ENCODE measurements at regions not wholly inside any gene's neighbourhood (a gene's known extent, or its start where the extent isn't known, plus 50 kb on each side); places are given as distances from the start of the nearest gene placed in this dataset.

DNA sequence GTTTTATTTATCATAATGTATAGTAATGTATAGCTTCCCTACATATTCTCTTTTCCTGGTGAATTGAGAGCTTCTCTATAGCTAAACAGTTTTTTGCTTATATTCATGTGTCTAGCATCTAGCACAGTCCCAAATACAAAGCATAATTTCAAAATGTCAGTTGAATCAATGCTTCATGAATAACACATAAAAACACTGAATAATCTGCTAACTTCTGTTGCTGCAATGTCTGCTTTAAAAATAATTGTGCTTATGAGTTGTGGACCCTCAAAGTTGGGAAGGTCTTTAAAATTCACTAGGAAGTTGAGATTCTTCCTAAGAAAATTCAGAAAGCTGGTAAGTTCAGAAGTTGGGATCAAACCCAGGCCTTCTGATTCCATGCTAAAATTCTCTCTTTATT, 600.9 kb upstream of the FAM98A start:
- CTCF ChIA-PET: no interaction called here
- H3K4me1 Mint-ChIP-seq: 0 out of 2 replicates have a peak, but pooled peaks cover 4% of the 10 kb centered on the region
- H3K27ac Mint-ChIP-seq: no peak overlapping the region
- POLR2A ChIA-PET: no interaction called here
- H3K9me3 Mint-ChIP-seq: peaks cover 35% of the 10 kb centered on the region
- TF ChIP-seq CREB1 (CRISPR knock-in tag; IDR thresholded peaks at IDR 0.05): no peak
- TF ChIP-seq MXD4 (CRISPR knock-in tag; IDR thresholded peaks at IDR 0.05; ENCODE audit: borderline replicate concordance): no peak
- TF ChIP-seq GABPB1 (CRISPR knock-in tag; IDR thresholded peaks at IDR 0.05): no peak
- no peak for TF ChIP-seq TCF7 (CRISPR knock-in tag; IDR thresholded peaks at IDR 0.05; ENCODE audit: low read depth)
- no peak for TF ChIP-seq PREB (CRISPR knock-in tag; IDR thresholded peaks at IDR 0.05; ENCODE audit: borderline replicate concordance)
- no peak for TF ChIP-seq NR2C2 (CRISPR knock-in tag; IDR thresholded peaks at IDR 0.05)
- no peak for TF ChIP-seq ATF1 (CRISPR knock-in tag; IDR thresholded peaks at IDR 0.05)
- no peak for TF ChIP-seq ZNF416 (CRISPR knock-in tag; IDR thresholded peaks at IDR 0.05)
- TF ChIP-seq FOXK1 (CRISPR knock-in tag; IDR thresholded peaks at IDR 0.05): no peak
- no peak for TF ChIP-seq JUN (CRISPR knock-in tag; IDR thresholded peaks at IDR 0.05)
- TF ChIP-seq, protein P1, sequence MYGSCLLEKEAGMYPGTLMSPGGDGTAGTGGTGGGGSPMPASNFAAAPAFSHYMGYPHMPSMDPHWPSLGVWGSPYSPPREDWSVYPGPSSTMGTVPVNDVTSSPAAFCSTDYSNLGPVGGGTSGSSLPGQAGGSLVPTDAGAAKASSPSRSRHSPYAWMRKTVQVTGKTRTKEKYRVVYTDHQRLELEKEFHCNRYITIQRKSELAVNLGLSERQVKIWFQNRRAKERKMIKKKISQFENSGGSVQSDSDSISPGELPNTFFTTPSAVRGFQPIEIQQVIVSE (CRISPR knock-in tag; IDR thresholded peaks at IDR 0.05; ENCODE audit: borderline replicate concordance): no peak
- no peak for TF ChIP-seq ZNF425 (CRISPR knock-in tag; conservative IDR thresholded peaks at IDR 0.05)
- TF ChIP-seq, protein P2, sequence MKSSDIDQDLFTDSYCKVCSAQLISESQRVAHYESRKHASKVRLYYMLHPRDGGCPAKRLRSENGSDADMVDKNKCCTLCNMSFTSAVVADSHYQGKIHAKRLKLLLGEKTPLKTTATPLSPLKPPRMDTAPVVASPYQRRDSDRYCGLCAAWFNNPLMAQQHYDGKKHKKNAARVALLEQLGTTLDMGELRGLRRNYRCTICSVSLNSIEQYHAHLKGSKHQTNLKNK (CRISPR knock-in tag; IDR thresholded peaks at IDR 0.05): no peak
- no peak for TF ChIP-seq RORB (CRISPR knock-in tag; IDR thresholded peaks at IDR 0.05)
- no peak for TF ChIP-seq SP1 (CRISPR knock-in tag; conservative IDR thresholded peaks at IDR 0.05)
- TF ChIP-seq NFYB (CRISPR knock-in tag; conservative IDR thresholded peaks at IDR 0.05; ENCODE audit: low read depth): no peak
- no peak for TF ChIP-seq ZNF671 (CRISPR knock-in tag; IDR thresholded peaks at IDR 0.05)
- no peak for DNase-seq (ENCODE audit: low spot score)
- no peaks in the 10 kb centered on the region for H3K27me3 Mint-ChIP-seq (ENCODE audit: low read depth)
- H3K4me3 Mint-ChIP-seq: no peak overlapping the region
- no peaks in the 10 kb centered on the region; the same call in 1 of the 2 replicates for H3K36me3 Mint-ChIP-seq
- no peak for ATAC-seq

DNA sequence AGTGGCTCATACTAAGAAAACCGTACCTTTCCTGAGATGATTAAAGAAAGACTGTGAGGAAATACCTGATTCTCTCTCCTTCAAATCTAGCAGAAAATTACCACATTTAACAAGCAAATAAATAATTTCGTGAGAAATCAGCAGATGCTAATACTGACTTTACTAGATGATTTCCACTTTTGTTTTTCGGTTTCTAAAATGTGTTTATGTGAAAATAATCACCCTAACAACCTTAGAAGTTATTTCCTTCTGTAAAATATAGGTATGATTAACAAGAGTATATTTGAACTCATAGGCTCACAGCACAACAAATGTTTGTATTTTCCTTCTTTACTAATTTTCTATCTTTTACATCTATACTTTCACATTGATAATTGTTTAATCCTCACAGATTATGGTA, 594.1 kb upstream of the FAM98A start:
- Mint-ChIP-seq H3K27ac (no peak overlapping the region), H3K9me3 (peaks cover 33% of the 10 kb centered on the region), H3K4me3 (no peak overlapping the region), H3K27me3 (ENCODE audit: low read depth) (no peaks in the 10 kb centered on the region), H3K4me1 (peaks cover 9% of the 10 kb centered on the region), H3K36me3 (no peaks in the 10 kb centered on the region; the same call in 1 of the 2 replicates)
- ATAC-seq (no peak), DNase-seq (ENCODE audit: low spot score) (no peak)
- ChIA-PET POLR2A (no interaction called here), CTCF (no interaction called here)
- TF ChIP-seq AR (CRISPR knock-in tag; IDR thresholded peaks at IDR 0.05) (no peak), NFATC4 (CRISPR knock-in tag; IDR thresholded peaks at IDR 0.05) (no peak), ESRRA (CRISPR knock-in tag; IDR thresholded peaks at IDR 0.05; ENCODE audit: borderline replicate concordance) (no peak)
- TF ChIP-seq, protein P3, sequence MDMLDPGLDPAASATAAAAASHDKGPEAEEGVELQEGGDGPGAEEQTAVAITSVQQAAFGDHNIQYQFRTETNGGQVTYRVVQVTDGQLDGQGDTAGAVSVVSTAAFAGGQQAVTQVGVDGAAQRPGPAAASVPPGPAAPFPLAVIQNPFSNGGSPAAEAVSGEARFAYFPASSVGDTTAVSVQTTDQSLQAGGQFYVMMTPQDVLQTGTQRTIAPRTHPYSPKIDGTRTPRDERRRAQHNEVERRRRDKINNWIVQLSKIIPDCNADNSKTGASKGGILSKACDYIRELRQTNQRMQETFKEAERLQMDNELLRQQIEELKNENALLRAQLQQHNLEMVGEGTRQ (CRISPR knock-in tag; IDR thresholded peaks at IDR 0.05): no peak
- TF ChIP-seq, protein P4, sequence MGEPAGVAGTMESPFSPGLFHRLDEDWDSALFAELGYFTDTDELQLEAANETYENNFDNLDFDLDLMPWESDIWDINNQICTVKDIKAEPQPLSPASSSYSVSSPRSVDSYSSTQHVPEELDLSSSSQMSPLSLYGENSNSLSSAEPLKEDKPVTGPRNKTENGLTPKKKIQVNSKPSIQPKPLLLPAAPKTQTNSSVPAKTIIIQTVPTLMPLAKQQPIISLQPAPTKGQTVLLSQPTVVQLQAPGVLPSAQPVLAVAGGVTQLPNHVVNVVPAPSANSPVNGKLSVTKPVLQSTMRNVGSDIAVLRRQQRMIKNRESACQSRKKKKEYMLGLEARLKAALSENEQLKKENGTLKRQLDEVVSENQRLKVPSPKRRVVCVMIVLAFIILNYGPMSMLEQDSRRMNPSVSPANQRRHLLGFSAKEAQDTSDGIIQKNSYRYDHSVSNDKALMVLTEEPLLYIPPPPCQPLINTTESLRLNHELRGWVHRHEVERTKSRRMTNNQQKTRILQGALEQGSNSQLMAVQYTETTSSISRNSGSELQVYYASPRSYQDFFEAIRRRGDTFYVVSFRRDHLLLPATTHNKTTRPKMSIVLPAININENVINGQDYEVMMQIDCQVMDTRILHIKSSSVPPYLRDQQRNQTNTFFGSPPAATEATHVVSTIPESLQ (CRISPR knock-in tag; IDR thresholded peaks at IDR 0.05): no peak
- TF ChIP-seq, protein P5, sequence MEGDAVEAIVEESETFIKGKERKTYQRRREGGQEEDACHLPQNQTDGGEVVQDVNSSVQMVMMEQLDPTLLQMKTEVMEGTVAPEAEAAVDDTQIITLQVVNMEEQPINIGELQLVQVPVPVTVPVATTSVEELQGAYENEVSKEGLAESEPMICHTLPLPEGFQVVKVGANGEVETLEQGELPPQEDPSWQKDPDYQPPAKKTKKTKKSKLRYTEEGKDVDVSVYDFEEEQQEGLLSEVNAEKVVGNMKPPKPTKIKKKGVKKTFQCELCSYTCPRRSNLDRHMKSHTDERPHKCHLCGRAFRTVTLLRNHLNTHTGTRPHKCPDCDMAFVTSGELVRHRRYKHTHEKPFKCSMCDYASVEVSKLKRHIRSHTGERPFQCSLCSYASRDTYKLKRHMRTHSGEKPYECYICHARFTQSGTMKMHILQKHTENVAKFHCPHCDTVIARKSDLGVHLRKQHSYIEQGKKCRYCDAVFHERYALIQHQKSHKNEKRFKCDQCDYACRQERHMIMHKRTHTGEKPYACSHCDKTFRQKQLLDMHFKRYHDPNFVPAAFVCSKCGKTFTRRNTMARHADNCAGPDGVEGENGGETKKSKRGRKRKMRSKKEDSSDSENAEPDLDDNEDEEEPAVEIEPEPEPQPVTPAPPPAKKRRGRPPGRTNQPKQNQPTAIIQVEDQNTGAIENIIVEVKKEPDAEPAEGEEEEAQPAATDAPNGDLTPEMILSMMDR (IDR thresholded peaks at IDR 0.05): no peak

Data from WTC11 (cell line).